ENCODE measurements at regions not wholly inside any gene's neighbourhood (a gene's known extent, or its start where the extent isn't known, plus 50 kb on each side); places are given as distances from the start of the nearest gene placed in this dataset.

- DNase-seq: no peak
- H3K9me3 ChIP-seq (ENCODE audit: control insufficient read depth, low read length): no peaks in the 10 kb centered on the region
- no peak overlapping the region for H3K27ac ChIP-seq (ENCODE audit: low read depth, low read length)
- no peaks in the 10 kb centered on the region for H3K4me1 ChIP-seq (ENCODE audit: control insufficient read depth, insufficient read depth, low read length)
- no peaks in the 10 kb centered on the region for H3K27me3 ChIP-seq (ENCODE audit: control insufficient read depth, insufficient read depth, low read length, poor library complexity, severe bottlenecking)
- no peak overlapping the region for H3K4me3 ChIP-seq (ENCODE audit: low read length)
- Mint-ChIP-seq H3K4me1 (peaks cover 19% of the 10 kb centered on the region), H3K27me3 (ENCODE audit: insufficient read depth) (peaks cover 8% of the 10 kb centered on the region), H3K9me3 (no peaks in the 10 kb centered on the region), H3K36me3 (ENCODE audit: low read depth) (no peaks in the 10 kb centered on the region), H3K27ac (no peak overlapping the region), H3K4me3 (no peak overlapping the region)
- H3K36me3 ChIP-seq (ENCODE audit: control insufficient read depth, insufficient read depth, low read length): no peaks in the 10 kb centered on the region
- WGBS, 2 experiments (ENCODE audit: insufficient coverage in 1 of 2, insufficient read length in 1 of 2): 79 to 100% methylated on average over 1 to 2 of the region's 2 CpGs
- TF ChIP-seq, protein P1, sequence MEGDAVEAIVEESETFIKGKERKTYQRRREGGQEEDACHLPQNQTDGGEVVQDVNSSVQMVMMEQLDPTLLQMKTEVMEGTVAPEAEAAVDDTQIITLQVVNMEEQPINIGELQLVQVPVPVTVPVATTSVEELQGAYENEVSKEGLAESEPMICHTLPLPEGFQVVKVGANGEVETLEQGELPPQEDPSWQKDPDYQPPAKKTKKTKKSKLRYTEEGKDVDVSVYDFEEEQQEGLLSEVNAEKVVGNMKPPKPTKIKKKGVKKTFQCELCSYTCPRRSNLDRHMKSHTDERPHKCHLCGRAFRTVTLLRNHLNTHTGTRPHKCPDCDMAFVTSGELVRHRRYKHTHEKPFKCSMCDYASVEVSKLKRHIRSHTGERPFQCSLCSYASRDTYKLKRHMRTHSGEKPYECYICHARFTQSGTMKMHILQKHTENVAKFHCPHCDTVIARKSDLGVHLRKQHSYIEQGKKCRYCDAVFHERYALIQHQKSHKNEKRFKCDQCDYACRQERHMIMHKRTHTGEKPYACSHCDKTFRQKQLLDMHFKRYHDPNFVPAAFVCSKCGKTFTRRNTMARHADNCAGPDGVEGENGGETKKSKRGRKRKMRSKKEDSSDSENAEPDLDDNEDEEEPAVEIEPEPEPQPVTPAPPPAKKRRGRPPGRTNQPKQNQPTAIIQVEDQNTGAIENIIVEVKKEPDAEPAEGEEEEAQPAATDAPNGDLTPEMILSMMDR (conservative IDR thresholded peaks at IDR 0.05): no peak
- no peak overlapping the region for H3K9ac ChIP-seq (ENCODE audit: extremely low read depth, low read length, poor library complexity, severe bottlenecking)
These were observed 111.5 kb upstream of the ERCC6L2 start for GRCh38 chr9:95763983-95764382.

DNA sequence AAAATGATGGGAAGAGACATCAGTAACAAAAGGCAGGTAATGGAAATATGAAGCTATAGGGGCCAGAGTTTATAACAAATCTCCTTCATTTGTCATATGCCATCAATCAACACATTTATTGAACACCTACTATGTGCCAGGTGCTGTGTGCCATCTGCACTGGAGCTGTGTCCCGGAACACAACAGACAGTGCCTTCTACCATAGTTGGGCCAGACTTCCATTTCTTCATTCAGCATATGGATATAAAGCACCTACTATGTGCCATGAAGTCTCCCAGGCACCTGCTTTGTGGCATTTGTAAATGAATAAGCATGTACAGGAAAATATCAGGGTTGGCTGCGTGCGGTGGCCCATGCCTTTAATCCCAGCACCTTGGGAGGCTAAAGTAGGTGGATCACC, 112.5 kb upstream of the ERCC6L2 start:
- 90 to 96% methylated on average over 3 of the region's 3 CpGs for WGBS, 2 experiments (ENCODE audit: insufficient coverage in 1 of 2, insufficient read length in 1 of 2)
- no peaks in the 10 kb centered on the region for H3K9me3 Mint-ChIP-seq
- no peaks in the 10 kb centered on the region for H3K4me1 ChIP-seq (ENCODE audit: control insufficient read depth, insufficient read depth, low read length)
- TF ChIP-seq, protein P1 (conservative IDR thresholded peaks at IDR 0.05): no peak
- no peak overlapping the region for H3K27ac Mint-ChIP-seq
- H3K27me3 Mint-ChIP-seq (ENCODE audit: insufficient read depth): peaks cover 8% of the 10 kb centered on the region
- no peak overlapping the region for H3K4me3 ChIP-seq (ENCODE audit: low read length)
- H3K4me1 Mint-ChIP-seq: peaks cover 19% of the 10 kb centered on the region
- no peak overlapping the region for H3K9ac ChIP-seq (ENCODE audit: extremely low read depth, low read length, poor library complexity, severe bottlenecking)
- no peaks in the 10 kb centered on the region for H3K9me3 ChIP-seq (ENCODE audit: control insufficient read depth, low read length)
- no peaks in the 10 kb centered on the region for H3K36me3 Mint-ChIP-seq (ENCODE audit: low read depth)
- H3K36me3 ChIP-seq (ENCODE audit: control insufficient read depth, insufficient read depth, low read length): no peaks in the 10 kb centered on the region
- no peak overlapping the region for H3K4me3 Mint-ChIP-seq
- H3K27ac ChIP-seq (ENCODE audit: low read depth, low read length): no peak overlapping the region
- no peaks in the 10 kb centered on the region for H3K27me3 ChIP-seq (ENCODE audit: control insufficient read depth, insufficient read depth, low read length, poor library complexity, severe bottlenecking)
- no peak for DNase-seq

DNA sequence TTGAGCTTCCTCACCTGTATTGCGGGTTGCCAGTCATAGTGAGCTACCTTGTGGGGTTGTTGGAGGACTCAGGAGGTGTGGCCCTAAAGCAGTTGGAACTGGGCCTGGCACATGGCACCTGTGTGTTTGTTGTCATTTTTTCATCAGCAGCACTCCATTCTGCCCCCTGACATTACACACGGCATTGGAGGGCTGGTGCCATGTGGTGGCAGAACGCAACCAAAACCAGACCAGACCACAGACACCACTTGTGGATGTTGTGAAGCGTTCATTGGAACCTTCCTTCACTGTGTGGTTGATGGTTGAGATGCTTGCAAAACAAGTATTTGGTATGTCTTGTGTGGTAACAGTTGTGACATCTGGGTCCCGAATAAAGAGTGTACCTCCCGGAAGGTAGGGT, 113.2 kb upstream of the ERCC6L2 start:
- WGBS, 2 experiments (ENCODE audit: insufficient coverage in 1 of 2, insufficient read length in 1 of 2): 78 to 91% methylated on average over 3 to 6 of the region's 6 CpGs
- peaks cover 5% of the 10 kb centered on the region for H3K27me3 ChIP-seq (ENCODE audit: control insufficient read depth, insufficient read depth, low read length, poor library complexity, severe bottlenecking)
- peaks cover 13% of the 10 kb centered on the region for H3K27me3 Mint-ChIP-seq (ENCODE audit: insufficient read depth)
- H3K4me1 ChIP-seq (ENCODE audit: control insufficient read depth, insufficient read depth, low read length): no peaks in the 10 kb centered on the region
- TF ChIP-seq, protein P1 (conservative IDR thresholded peaks at IDR 0.05): no peak
- H3K9me3 Mint-ChIP-seq: no peaks in the 10 kb centered on the region
- H3K9ac ChIP-seq (ENCODE audit: extremely low read depth, low read length, poor library complexity, severe bottlenecking): no peak overlapping the region
- H3K4me3 Mint-ChIP-seq: no peak overlapping the region
- H3K4me3 ChIP-seq (ENCODE audit: low read length): no peak overlapping the region
- DNase-seq: no peak
- H3K27ac Mint-ChIP-seq: no peak overlapping the region
- H3K4me1 Mint-ChIP-seq: peaks cover 19% of the 10 kb centered on the region
- no peaks in the 10 kb centered on the region for H3K36me3 ChIP-seq (ENCODE audit: control insufficient read depth, insufficient read depth, low read length)
- no peaks in the 10 kb centered on the region for H3K9me3 ChIP-seq (ENCODE audit: control insufficient read depth, low read length)
- H3K27ac ChIP-seq (ENCODE audit: low read depth, low read length): no peak overlapping the region
- H3K36me3 Mint-ChIP-seq (ENCODE audit: low read depth): no peaks in the 10 kb centered on the region
